H9 (cell line): ENCODE measurements at regions not wholly inside any gene's neighbourhood (a gene's known extent, or its start where the extent isn't known, plus 50 kb on each side); places are given as distances from the start of the nearest gene placed in this dataset.
A peak's percentile ranks its signal among the peaks of the same experiment; 100 is the strongest.

ENCODE experiments used
- DNase-seq: peaks from one replicate; pipeline ENCODE4 v3.0.0-alpha.2; 2017
- H2AFZ ChIP-seq: one replicate; pipeline ENCODE4 v1.6.1; 2013; ENCODE audit warnings: mild to moderate bottlenecking, low read length, control low read depth, moderate library complexity
- H2AK5ac ChIP-seq: 2 replicates; pipeline ENCODE4 v1.6.1; 2013; ENCODE audit warnings: low read length, control low read depth, mixed read lengths; ENCODE audit not compliant: insufficient read length
- H2BK120ac ChIP-seq: one replicate; pipeline ENCODE4 v1.6.1; 2013; ENCODE audit warnings: low read depth, mild to moderate bottlenecking, low read length, control low read depth, inconsistent platforms; ENCODE audit not compliant: poor library complexity, severe bottlenecking
- H2BK12ac ChIP-seq: 2 replicates; pipeline ENCODE4 v1.6.1; 2013; ENCODE audit warnings: low read length, control low read depth, mixed read lengths, low read depth; ENCODE audit not compliant: insufficient read length
- H2BK15ac ChIP-seq: 2 replicates; pipeline ENCODE4 v1.6.1; 2013; ENCODE audit warnings: low read depth, low read length, control low read depth
- H2BK20ac ChIP-seq: one replicate; pipeline ENCODE4 v1.6.1; 2013; ENCODE audit warnings: low read depth, mild to moderate bottlenecking, low read length, control low read depth, inconsistent platforms; ENCODE audit not compliant: poor library complexity, severe bottlenecking
- H2BK5ac ChIP-seq: 2 replicates; pipeline ENCODE4 v1.6.1; 2013; ENCODE audit warnings: low read length, control low read depth, mixed read lengths; ENCODE audit not compliant: insufficient read length
- H3K14ac ChIP-seq: 2 replicates; pipeline ENCODE4 v1.6.1; 2013; ENCODE audit warnings: low read length, control low read depth; ENCODE audit not compliant: insufficient read depth
- H3K18ac ChIP-seq: 2 replicates; pipeline ENCODE4 v1.6.1; 2013; ENCODE audit warnings: low read depth, mild to moderate bottlenecking, mixed read lengths, low read length, control low read depth; ENCODE audit not compliant: insufficient read length
- H3K23ac ChIP-seq: 2 replicates; pipeline ENCODE4 v1.6.1; 2013; ENCODE audit warnings: low read length, control low read depth, mixed read lengths, low read depth; ENCODE audit not compliant: insufficient read length
- H3K23me2 ChIP-seq: 2 replicates; pipeline ENCODE4 v1.6.1; 2013; ENCODE audit warnings: low read depth, mild to moderate bottlenecking, mixed read lengths, low read length, control low read depth; ENCODE audit not compliant: insufficient read length, poor library complexity, severe bottlenecking
- H3K27ac ChIP-seq: 2 replicates; pipeline ENCODE4 v1.5.1; 2013; ENCODE audit warnings: low read length, control low read depth, mixed read lengths, low read depth; ENCODE audit not compliant: insufficient read length
- H3K27me3 ChIP-seq: 2 replicates; pipeline ENCODE4 v1.6.1; 2013; ENCODE audit warnings: low read length, control low read depth, inconsistent platforms; ENCODE audit not compliant: insufficient read depth
- H3K4ac ChIP-seq: 2 replicates; pipeline ENCODE4 v1.6.1; 2013; ENCODE audit warnings: low read depth, mild to moderate bottlenecking, control low read depth, inconsistent platforms, low read length, moderate library complexity
- H3K4me1 ChIP-seq: 2 replicates; pipeline ENCODE4 v1.6.1; 2013; ENCODE audit warnings: low read length, control low read depth, inconsistent platforms; ENCODE audit not compliant: insufficient read depth
- H3K4me2 ChIP-seq: 2 replicates; pipeline ENCODE4 v1.6.1; 2013; ENCODE audit warnings: low read length, control low read depth, mixed read lengths; ENCODE audit not compliant: insufficient read length, insufficient read depth
- H3K56ac ChIP-seq: 2 replicates; pipeline ENCODE4 v1.6.1; 2013; ENCODE audit warnings: low read depth, mild to moderate bottlenecking, mixed read lengths, low read length, control low read depth; ENCODE audit not compliant: insufficient read length
- H3K79me1 ChIP-seq: 2 replicates; pipeline ENCODE4 v1.6.1; 2013; ENCODE audit warnings: low read depth, mild to moderate bottlenecking, moderate library complexity, low read length, control low read depth, inconsistent platforms; ENCODE audit not compliant: insufficient read depth, poor library complexity, severe bottlenecking
- H3K79me2 ChIP-seq: 2 replicates; pipeline ENCODE4 v1.6.1; 2013; ENCODE audit warnings: low read length, control low read depth, inconsistent platforms; ENCODE audit not compliant: insufficient read depth
- H3K9ac ChIP-seq: 2 replicates; pipeline ENCODE4 v1.6.1; 2013; ENCODE audit warnings: low read length, control low read depth, mixed read lengths; ENCODE audit not compliant: insufficient read length; ENCODE audit errors: extremely low read depth
- H3K9me3 ChIP-seq: one replicate; pipeline ENCODE4 v1.6.1; 2013; ENCODE audit warnings: low read depth, low read length, inconsistent platforms; ENCODE audit not compliant: control insufficient read depth
- H3T11ph ChIP-seq: one replicate; pipeline ENCODE4 v1.6.1; 2013; ENCODE audit warnings: mild to moderate bottlenecking, low read length, control low read depth, inconsistent platforms
- H4K20me1 ChIP-seq: one replicate; pipeline ENCODE4 v1.6.1; 2013; ENCODE audit not compliant: control insufficient read depth, insufficient read length, insufficient read depth
- H4K5ac ChIP-seq: 2 replicates; pipeline ENCODE4 v1.6.1; 2013; ENCODE audit warnings: low read depth, mild to moderate bottlenecking, mixed read lengths, low read length, control low read depth; ENCODE audit not compliant: insufficient read length
- H4K8ac ChIP-seq: replicated peaks from 2 replicates; pipeline ENCODE4 v1.6.1; 2013; ENCODE audit warnings: low read length, control low read depth, mixed read lengths, low read depth; ENCODE audit not compliant: insufficient read length
- H4K91ac ChIP-seq: 2 replicates; pipeline ENCODE4 v1.6.1; 2013; ENCODE audit warnings: low read depth, mild to moderate bottlenecking, moderate library complexity, mixed read lengths, low read length, control low read depth; ENCODE audit not compliant: insufficient read length
- H3K27ac Mint-ChIP-seq, 3 experiments: 2 replicates in 2 of 3; 3 replicates in 1 of 3; pipeline ENCODE4 v1.8.0; 2020 to 2021; ENCODE audit warnings: mixed read lengths in 3 of 3, mild to moderate bottlenecking in 1 of 3, moderate library complexity in 1 of 3
- H3K27me3 Mint-ChIP-seq: 2 replicates; pipeline ENCODE4 v1.8.0; 2021; ENCODE audit warnings: low read depth, mild to moderate bottlenecking, moderate library complexity, mixed read lengths
- H3K36me3 Mint-ChIP-seq, 3 experiments: 2 replicates in 2 of 3; 3 replicates in 1 of 3; pipeline ENCODE4 v1.8.0; 2020 to 2021; ENCODE audit warnings: low read depth in 3 of 3, mixed read lengths in 3 of 3; ENCODE audit not compliant: insufficient read depth in 1 of 3
- H3K4me1 Mint-ChIP-seq, 2 experiments: 2 replicates each; pipeline ENCODE4 v1.8.0; 2020; ENCODE audit warnings: mixed read lengths in 2 of 2
- H3K4me3 Mint-ChIP-seq, 2 experiments: 2 replicates in 1 of 2; 3 replicates in 1 of 2; pipeline ENCODE4 v1.8.0; 2020 to 2021; ENCODE audit warnings: mild to moderate bottlenecking in 2 of 2, mixed read lengths in 2 of 2, moderate library complexity in 1 of 2
- H3K9me3 Mint-ChIP-seq, 2 experiments: 2 replicates in 1 of 2; 3 replicates in 1 of 2; pipeline ENCODE4 v1.8.0; 2020; ENCODE audit warnings: mild to moderate bottlenecking in 2 of 2, mixed read lengths in 2 of 2, moderate library complexity in 1 of 2
- CTCF ChIP-seq: fragments of 200-600 bp; sonication (generic); conservative IDR thresholded peaks from 3 replicates; pipeline ENCODE4 v1.8.0; 2021; ENCODE audit warnings: antibody characterized with exemption, mild to moderate bottlenecking
- WGBS: extraction: QIAGEN DNeasy Blood & Tissue Kit; methylation state at CpG from one replicate; pipeline ENCODE4 v1.1.7; 2013; ENCODE audit warnings: missing lambda C conversion rate, low lambda C conversion rate, mixed read lengths; ENCODE audit not compliant: insufficient read length; ENCODE audit errors: extremely low coverage; 5-methylcytosine and 5-hydroxymethylcytosine counted together

GRCh38 chr7:46175221-46175620, 254.1 kb upstream of the IGFBP3 start:
- H4K8ac ChIP-seq = no peak overlapping the region
- H3K14ac ChIP-seq = no peak overlapping the region
- no peak overlapping the region for H4K5ac ChIP-seq
- H3K23me2 ChIP-seq = no peaks in the 10 kb centered on the region
- no peak overlapping the region for H3K4ac ChIP-seq
- Mint-ChIP-seq H3K27ac (peak overlapping the region in 1 of 3 experiments; percentile 27; a peak in 1 of 7 replicates), H3K4me3 (no peak overlapping the region), H3K27me3 (no peaks in the 10 kb centered on the region), H3K9me3 (peaks cover 0 to 3% of the 10 kb centered on the region in 2 experiments; a peak in 1 of 5 replicates), H3K36me3 (no peaks in the 10 kb centered on the region), H3K4me1 (peaks cover 5 to 10% of the 10 kb centered on the region in 2 experiments; a peak in 3 of 4 replicates)
- TF ChIP-seq CTCF = no peak
- no peak overlapping the region for H4K91ac ChIP-seq
- H2BK12ac ChIP-seq = no peak overlapping the region
- H2BK20ac ChIP-seq = no peak overlapping the region
- no peak overlapping the region for H2BK5ac ChIP-seq
- no peak overlapping the region for H3K18ac ChIP-seq
- H2BK120ac ChIP-seq = no peak overlapping the region
- H3K56ac ChIP-seq = no peak overlapping the region
- H3K27ac ChIP-seq = no peak overlapping the region
- H4K20me1 ChIP-seq = no peaks in the 10 kb centered on the region
- WGBS = no CpG with 5 or more reads among the region's 5 CpGs
- H2AK5ac ChIP-seq = no peak overlapping the region
- H3K4me1 ChIP-seq = no peaks in the 10 kb centered on the region; the same call in 1 of the 2 replicates
- DNase-seq = no peak
- H3K9ac ChIP-seq = no peak overlapping the region
- H3K4me2 ChIP-seq = no peak overlapping the region
- H3K27me3 ChIP-seq = no peaks in the 10 kb centered on the region
- no peak overlapping the region for H3K23ac ChIP-seq
- no peak overlapping the region for H3T11ph ChIP-seq
- no peaks in the 10 kb centered on the region for H3K9me3 ChIP-seq
- H2BK15ac ChIP-seq = no peak overlapping the region
- no peaks in the 10 kb centered on the region for H3K79me1 ChIP-seq
- H3K79me2 ChIP-seq = no peaks in the 10 kb centered on the region
- no peak overlapping the region for H2AFZ ChIP-seq
